ENCODE measurements at regions not wholly inside any gene's neighbourhood (a gene's known extent, or its start where the extent isn't known, plus 50 kb on each side); places are given as distances from the start of the nearest gene placed in this dataset.

- no peak for TF ChIP-seq GABPA (IDR thresholded peaks at IDR 0.05; ENCODE audit: low read depth)
- no peak for TF ChIP-seq CTCF (IDR thresholded peaks at IDR 0.05; ENCODE audit: insufficient read depth, low read length)
- no peak for TF ChIP-seq POLR2AphosphoS5 (IDR thresholded peaks at IDR 0.05; ENCODE audit: low read depth)
- no peak for TF ChIP-seq REST (IDR thresholded peaks at IDR 0.05; ENCODE audit: insufficient replicate concordance, low read depth)
These were observed 100.7 kb upstream of the SCN10A start for GRCh38 chr3:38916706-38917105.
